H1 (cell line): ENCODE measurements at regions not wholly inside any gene's neighbourhood (a gene's known extent, or its start where the extent isn't known, plus 50 kb on each side); places are given as distances from the start of the nearest gene placed in this dataset.

ENCODE experiments used
- CTCF ChIA-PET: fragments of 300-600 bp; sonication (Branson Sonifier 250); formaldehyde crosslinking; loops from one replicate; lab custom pipeline; 2021; ENCODE audit not compliant: partially characterized antibody; lab: Charles Lee
- POLR2A ChIA-PET: fragments of 300-600 bp; sonication (Branson Sonifier 250); formaldehyde crosslinking; loops from one replicate; lab custom pipeline; 2021; ENCODE audit warnings: inconsistent platforms; ENCODE audit not compliant: partially characterized antibody; lab: Charles Lee
- DNase-seq, 2 experiments: peaks; one replicate each; pipeline versions ENCODE4 v3.0.0 to v3.0.0-alpha.2; 2010 to 2022; ENCODE audit warnings: low spot score in 2 of 2, low read depth in 1 of 2, mixed read lengths in 1 of 2
- FAIRE-seq: peaks from 2 replicates; lab custom pipeline; 2011; peaks lifted over from hg19 to GRCh38; lab: Jason Lieb, UNC
- H2AFZ ChIP-seq: 2 replicates; pipeline ENCODE4 v1.8.1; 2012; ENCODE audit warnings: low read length, inconsistent platforms
- H2AK5ac ChIP-seq: 2 replicates; pipeline ENCODE4 v1.6.1; 2013; ENCODE audit warnings: low read depth, low read length
- H2BK120ac ChIP-seq: replicated peaks from 2 replicates; pipeline ENCODE3; 2013; ENCODE audit warnings: low read depth, low read length, inconsistent platforms
- H2BK12ac ChIP-seq: 2 replicates; pipeline ENCODE4 v1.6.1; 2013; ENCODE audit warnings: low read depth, low read length
- H2BK15ac ChIP-seq: 2 replicates; pipeline ENCODE4 v1.6.1; 2013; ENCODE audit warnings: low read length
- H2BK20ac ChIP-seq: 2 replicates; pipeline ENCODE4 v1.6.1; 2013; ENCODE audit warnings: low read length
- H2BK5ac ChIP-seq: 2 replicates; pipeline ENCODE4 v1.6.1; 2013; ENCODE audit warnings: low read depth, low read length
- H3K14ac ChIP-seq: 2 replicates; pipeline ENCODE4 v1.6.1; 2013; ENCODE audit warnings: inconsistent platforms; ENCODE audit not compliant: insufficient read length
- H3K18ac ChIP-seq: 2 replicates; pipeline ENCODE4 v1.6.1; 2013; ENCODE audit warnings: low read length; ENCODE audit errors: extremely low read depth
- H3K23ac ChIP-seq: 2 replicates; pipeline ENCODE4 v1.6.1; 2013; ENCODE audit warnings: inconsistent platforms; ENCODE audit not compliant: insufficient read length
- H3K23me2 ChIP-seq: 2 replicates; pipeline ENCODE4 v1.6.1; 2013; ENCODE audit warnings: low read depth, low read length
- H3K27ac ChIP-seq: 2 replicates; pipeline ENCODE4 v1.6.1; 2011; ENCODE audit warnings: low read depth, low read length, inconsistent platforms
- H3K27me3 ChIP-seq, 4 experiments: replicated peaks in 1 of 4; 1 replicate in 1 of 4; 2 replicates in 3 of 4; pipeline versions ENCODE4 v1.6.1 to v1.8.1; 2011 to 2013; ENCODE audit warnings: low read length in 3 of 4, mild to moderate bottlenecking in 3 of 4, inconsistent platforms in 2 of 4, mixed read lengths in 2 of 4, moderate library complexity in 1 of 4; ENCODE audit not compliant: control insufficient read depth in 3 of 4, insufficient read depth in 3 of 4; ENCODE audit errors: extremely low read depth in 1 of 4
- H3K36me3 ChIP-seq, 4 experiments: 2 replicates each; pipeline versions ENCODE4 v1.6.1 to v1.8.1; 2011 to 2013; ENCODE audit warnings: mild to moderate bottlenecking in 4 of 4, low read length in 3 of 4, moderate library complexity in 2 of 4, control low read depth in 1 of 4, inconsistent platforms in 1 of 4; ENCODE audit not compliant: insufficient read depth in 4 of 4, control insufficient read depth in 2 of 4
- H3K4ac ChIP-seq: replicated peaks from 2 replicates; pipeline ENCODE3; 2013; ENCODE audit warnings: low read length, low read depth, mixed read lengths, inconsistent platforms; ENCODE audit not compliant: insufficient read length
- H3K4me1 ChIP-seq, 4 experiments: replicated peaks in 1 of 4; 1 replicate in 1 of 4; 2 replicates in 3 of 4; pipeline versions ENCODE4 v1.6.1 to v1.8.1; 2011 to 2013; ENCODE audit warnings: low read length in 3 of 4, inconsistent platforms in 2 of 4, mixed read lengths in 1 of 4; ENCODE audit not compliant: insufficient read depth in 4 of 4, control insufficient read depth in 3 of 4
- H3K4me2 ChIP-seq, 2 experiments: 2 replicates each; pipeline versions ENCODE4 v1.6.1 to v1.8.1; 2011 to 2013; ENCODE audit warnings: low read depth in 2 of 2, low read length in 2 of 2, control low read depth in 1 of 2, inconsistent platforms in 1 of 2, mild to moderate bottlenecking in 1 of 2; ENCODE audit not compliant: insufficient read depth in 1 of 2
- H3K4me3 ChIP-seq, 4 experiments: fragments of 200-600, 300-600 bp in 1 of 4; sonication (generic), shearing (Covaris generic), sonication (Bioruptor Twin) in 1 of 4; 2 replicates each; pipeline versions ENCODE4 v1.5.1 to v1.8.1; 2011 to 2016; ENCODE audit warnings: low read length in 4 of 4, low read depth in 3 of 4, control low read depth in 2 of 4, inconsistent platforms in 2 of 4, mild to moderate bottlenecking in 2 of 4, mixed read lengths in 1 of 4, moderate library complexity in 1 of 4; ENCODE audit not compliant: insufficient read depth in 2 of 4; ENCODE audit errors: extremely low read depth in 1 of 4
- H3K56ac ChIP-seq: replicated peaks from 2 replicates; pipeline ENCODE3; 2013; ENCODE audit warnings: low read depth, mild to moderate bottlenecking, mixed read lengths, low read length, inconsistent platforms; ENCODE audit not compliant: insufficient read length
- H3K79me1 ChIP-seq: 2 replicates; pipeline ENCODE4 v1.6.1; 2013; ENCODE audit warnings: low read depth, low read length, control low read depth
- H3K79me2 ChIP-seq, 2 experiments: 2 replicates each; pipeline versions ENCODE4 v1.6.1 to v1.8.1; 2012 to 2013; ENCODE audit warnings: low read length in 2 of 2, mild to moderate bottlenecking in 2 of 2, inconsistent platforms in 1 of 2; ENCODE audit not compliant: insufficient read depth in 2 of 2, control insufficient read depth in 1 of 2
- H3K9ac ChIP-seq, 4 experiments: replicated peaks in 1 of 4; 1 replicate in 1 of 4; 2 replicates in 3 of 4; pipeline versions ENCODE4 v1.6.1 to v1.8.1; 2011 to 2013; ENCODE audit warnings: low read depth in 3 of 4, low read length in 3 of 4, control low read depth in 2 of 4, mild to moderate bottlenecking in 2 of 4, moderate library complexity in 2 of 4, inconsistent platforms in 1 of 4; ENCODE audit errors: extremely low read depth in 1 of 4
- H3K9me3 ChIP-seq, 2 experiments: 2 replicates each; pipeline versions ENCODE4 v1.6.1 to v1.8.1; 2012 to 2013; ENCODE audit warnings: mild to moderate bottlenecking in 2 of 2, moderate library complexity in 2 of 2, control low read depth in 1 of 2, inconsistent platforms in 1 of 2, low read depth in 1 of 2, low read length in 1 of 2, mixed read lengths in 1 of 2; ENCODE audit not compliant: insufficient read depth in 2 of 2
- H4K20me1 ChIP-seq, 2 experiments: replicated peaks in 1 of 2; 2 replicates each; pipeline versions ENCODE3 to v1.8.1; 2011 to 2013; ENCODE audit warnings: inconsistent platforms in 2 of 2, low read length in 2 of 2, mild to moderate bottlenecking in 1 of 2; ENCODE audit not compliant: insufficient read depth in 2 of 2, control insufficient read depth in 1 of 2
- H4K5ac ChIP-seq: 2 replicates; pipeline ENCODE4 v1.6.1; 2013; ENCODE audit warnings: low read length, low read depth, mixed read lengths, inconsistent platforms; ENCODE audit not compliant: insufficient read length
- H4K8ac ChIP-seq: 2 replicates; pipeline ENCODE4 v1.8.0; 2013; ENCODE audit warnings: mild to moderate bottlenecking, moderate library complexity, low read length, inconsistent platforms; ENCODE audit not compliant: insufficient read depth; ENCODE audit errors: extremely low read depth
- H4K91ac ChIP-seq: replicated peaks from 2 replicates; pipeline ENCODE3; 2013; ENCODE audit warnings: low read length, mixed read lengths, inconsistent platforms; ENCODE audit not compliant: insufficient read length
- EGR1 ChIP-seq: IDR thresholded peaks from 2 replicates; pipeline ENCODE4 v1.6.1; 2011; ENCODE audit warnings: low read depth, low read length, borderline replicate concordance
- RNF2 ChIP-seq: fragments of 200-900, 300-1000 bp; sonication (generic); IDR thresholded peaks from 2 replicates; pipeline ENCODE4 v1.7.1; 2016; ENCODE audit warnings: borderline replicate concordance, low read depth, mild to moderate bottlenecking, antibody characterized with exemption, low read length; ENCODE audit not compliant: poor library complexity, severe bottlenecking; ENCODE audit errors: missing control alignments
- SIX5 ChIP-seq: IDR thresholded peaks from 2 replicates; pipeline ENCODE4 v1.6.1; 2011; ENCODE audit warnings: mild to moderate bottlenecking, low read depth, low read length
- TCF12 ChIP-seq: IDR thresholded peaks from 2 replicates; pipeline ENCODE4 v1.6.1; 2011; ENCODE audit warnings: low read depth, mild to moderate bottlenecking, low read length
- YY1 ChIP-seq: IDR thresholded peaks from 2 replicates; pipeline ENCODE4 v1.6.1; 2011; ENCODE audit warnings: low read depth, mild to moderate bottlenecking, low read length
- WGBS, 2 experiments: shearing (Covaris generic) in 1 of 2; methylation state at CpG; one replicate each; pipeline versions ENCODE4 v1.1.6 to v1.1.7; 2013 to 2015; ENCODE audit warnings: low lambda C conversion rate in 2 of 2, mixed read lengths in 2 of 2, inconsistent platforms in 1 of 2, low coverage in 1 of 2, missing lambda C conversion rate in 1 of 2; ENCODE audit not compliant: insufficient replicate concordance in 2 of 2, insufficient coverage in 1 of 2, insufficient read length in 1 of 2; ENCODE audit errors: extremely low coverage in 1 of 2, missing lambda C conversion rate in 1 of 2; 5-methylcytosine and 5-hydroxymethylcytosine counted together

- H3K36me3 ChIP-seq: no peaks in the 10 kb centered on the region
- H4K20me1 ChIP-seq: no peaks in the 10 kb centered on the region
- POLR2A ChIA-PET: no interaction called here
- H3K4me2 ChIP-seq: no peak overlapping the region
- DNase-seq (no peak), FAIRE-seq (no peak)
- no peak overlapping the region for H2BK5ac ChIP-seq
- H3K79me1 ChIP-seq: no peaks in the 10 kb centered on the region
- TF ChIP-seq RNF2: no peak
- no peak for TF ChIP-seq TCF12
- TF ChIP-seq EGR1: no peak
- no peak for TF ChIP-seq SIX5
- no peak for TF ChIP-seq YY1
- H2AK5ac ChIP-seq: no peak overlapping the region
- no peak overlapping the region for H4K8ac ChIP-seq
- H3K14ac ChIP-seq: no peak overlapping the region
- H2BK120ac ChIP-seq: no peak overlapping the region
- no peak overlapping the region for H3K56ac ChIP-seq
- no peak overlapping the region for H2AFZ ChIP-seq
- no peak overlapping the region for H3K23ac ChIP-seq
- no peaks in the 10 kb centered on the region for H3K79me2 ChIP-seq
- H3K27me3 ChIP-seq: no peaks in the 10 kb centered on the region
- H3K23me2 ChIP-seq: no peaks in the 10 kb centered on the region; the same call in 1 of the 2 replicates
- CTCF ChIA-PET: interaction anchor here (1.1 kb wide), 1 partner anchor 23 kb away, joined by 4 read pairs; no protein-coding TSS in a partner anchor
- no peaks in the 10 kb centered on the region for H3K4me1 ChIP-seq
- no peak overlapping the region for H4K5ac ChIP-seq
- no peak overlapping the region for H2BK12ac ChIP-seq
- WGBS, 2 experiments: 92% methylated on average over 2 of the region's 2 CpGs; no CpG with 5 or more reads in 1 of the 2 experiments
- no peak overlapping the region for H4K91ac ChIP-seq
- no peak overlapping the region for H3K4ac ChIP-seq
- no peak overlapping the region for H3K4me3 ChIP-seq
- H2BK20ac ChIP-seq: no peak overlapping the region
- H3K9me3 ChIP-seq: no peaks in the 10 kb centered on the region
- H3K27ac ChIP-seq: no peak overlapping the region
- H3K9ac ChIP-seq: no peak overlapping the region
- no peak overlapping the region for H2BK15ac ChIP-seq
- no peak overlapping the region for H3K18ac ChIP-seq
Measured at GRCh38 chr10:84951616-84952015, 623.2 kb downstream of the CCSER2 start.
